ENCODE measurements at regions not wholly inside any gene's neighbourhood (a gene's known extent, or its start where the extent isn't known, plus 50 kb on each side); places are given as distances from the start of the nearest gene placed in this dataset.

DNA sequence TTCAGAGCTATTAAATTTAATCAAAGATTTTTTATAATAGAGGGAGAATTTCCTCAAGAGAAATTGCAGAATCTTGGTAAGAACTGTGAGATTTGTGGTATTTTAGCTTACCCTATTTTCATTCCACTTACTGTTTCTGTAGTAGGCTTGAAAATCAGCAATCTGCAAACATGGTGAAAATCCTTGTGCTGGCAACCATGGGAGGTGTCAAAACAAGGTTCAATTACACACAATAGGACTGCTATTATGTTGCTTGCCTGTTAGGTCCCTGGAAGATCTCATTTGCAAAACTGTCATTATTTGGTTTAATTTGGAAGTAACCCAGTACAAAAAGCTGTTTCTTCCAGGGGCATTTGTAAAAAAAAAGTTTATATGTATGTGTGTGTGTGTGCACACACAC is 662.8 kb upstream of the SLITRK6 start:
- Histone ChIP-seq H3K9me3 (ENCODE audit: control insufficient read depth, low read length) (no peaks in the 10 kb centered on the region), H3K27ac (ENCODE audit: low read depth, low read length) (no peak overlapping the region), H3K36me3 (ENCODE audit: control insufficient read depth, insufficient read depth, low read length) (no peaks in the 10 kb centered on the region), H3K27me3 (ENCODE audit: control insufficient read depth, insufficient read depth, low read length, poor library complexity, severe bottlenecking) (no peaks in the 10 kb centered on the region), H3K9ac (ENCODE audit: extremely low read depth, low read length, poor library complexity, severe bottlenecking) (no peak overlapping the region), H3K4me3 (ENCODE audit: low read length) (no peak overlapping the region), H3K4me1 (ENCODE audit: control insufficient read depth, insufficient read depth, low read length) (no peaks in the 10 kb centered on the region)
- no peak for DNase-seq
- Mint-ChIP-seq H3K4me1 (peaks cover 5% of the 10 kb centered on the region), H3K9me3 (no peaks in the 10 kb centered on the region), H3K36me3 (ENCODE audit: low read depth) (no peaks in the 10 kb centered on the region), H3K27ac (no peak overlapping the region), H3K27me3 (ENCODE audit: insufficient read depth) (no peaks in the 10 kb centered on the region), H3K4me3 (no peak overlapping the region)
- TF ChIP-seq, protein P1, sequence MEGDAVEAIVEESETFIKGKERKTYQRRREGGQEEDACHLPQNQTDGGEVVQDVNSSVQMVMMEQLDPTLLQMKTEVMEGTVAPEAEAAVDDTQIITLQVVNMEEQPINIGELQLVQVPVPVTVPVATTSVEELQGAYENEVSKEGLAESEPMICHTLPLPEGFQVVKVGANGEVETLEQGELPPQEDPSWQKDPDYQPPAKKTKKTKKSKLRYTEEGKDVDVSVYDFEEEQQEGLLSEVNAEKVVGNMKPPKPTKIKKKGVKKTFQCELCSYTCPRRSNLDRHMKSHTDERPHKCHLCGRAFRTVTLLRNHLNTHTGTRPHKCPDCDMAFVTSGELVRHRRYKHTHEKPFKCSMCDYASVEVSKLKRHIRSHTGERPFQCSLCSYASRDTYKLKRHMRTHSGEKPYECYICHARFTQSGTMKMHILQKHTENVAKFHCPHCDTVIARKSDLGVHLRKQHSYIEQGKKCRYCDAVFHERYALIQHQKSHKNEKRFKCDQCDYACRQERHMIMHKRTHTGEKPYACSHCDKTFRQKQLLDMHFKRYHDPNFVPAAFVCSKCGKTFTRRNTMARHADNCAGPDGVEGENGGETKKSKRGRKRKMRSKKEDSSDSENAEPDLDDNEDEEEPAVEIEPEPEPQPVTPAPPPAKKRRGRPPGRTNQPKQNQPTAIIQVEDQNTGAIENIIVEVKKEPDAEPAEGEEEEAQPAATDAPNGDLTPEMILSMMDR (conservative IDR thresholded peaks at IDR 0.05) = no peak

DNA sequence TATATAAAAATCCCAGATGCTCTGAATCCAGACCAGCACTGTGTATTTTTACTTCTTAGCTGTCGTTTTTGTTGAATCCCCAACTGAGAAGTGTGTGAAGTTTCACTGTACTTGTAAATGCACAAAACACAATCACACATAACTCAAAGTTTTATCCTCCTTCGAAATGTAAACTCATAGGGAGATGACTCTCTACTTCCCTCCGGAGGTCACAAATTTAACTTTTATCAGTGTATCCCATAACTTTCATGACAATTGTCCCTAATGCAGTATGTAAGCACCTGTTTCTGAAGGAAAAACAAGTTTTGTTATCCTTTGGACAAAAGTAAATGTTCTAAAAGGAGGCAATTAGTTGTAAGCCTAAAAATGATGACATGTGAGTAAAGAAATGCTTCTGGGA is 665.0 kb upstream of the SLITRK6 start:
- Histone ChIP-seq H3K4me1 (ENCODE audit: control insufficient read depth, insufficient read depth, low read length) (no peaks in the 10 kb centered on the region), H3K36me3 (ENCODE audit: control insufficient read depth, insufficient read depth, low read length) (no peaks in the 10 kb centered on the region), H3K9ac (ENCODE audit: extremely low read depth, low read length, poor library complexity, severe bottlenecking) (no peak overlapping the region), H3K9me3 (ENCODE audit: control insufficient read depth, low read length) (no peaks in the 10 kb centered on the region), H3K27ac (ENCODE audit: low read depth, low read length) (no peak overlapping the region), H3K27me3 (ENCODE audit: control insufficient read depth, insufficient read depth, low read length, poor library complexity, severe bottlenecking) (no peaks in the 10 kb centered on the region), H3K4me3 (ENCODE audit: low read length) (no peak overlapping the region)
- DNase-seq = no peak
- 67 to 88% methylated on average over 3 of the region's 3 CpGs for WGBS, 2 experiments (ENCODE audit: insufficient coverage in 1 of 2, insufficient read length in 1 of 2)
- Mint-ChIP-seq H3K36me3 (ENCODE audit: low read depth) (no peaks in the 10 kb centered on the region), H3K4me1 (peaks cover 5% of the 10 kb centered on the region), H3K27ac (no peak overlapping the region), H3K9me3 (peaks cover 6% of the 10 kb centered on the region), H3K27me3 (ENCODE audit: insufficient read depth) (no peaks in the 10 kb centered on the region), H3K4me3 (no peak overlapping the region)
- TF ChIP-seq, protein P1 (conservative IDR thresholded peaks at IDR 0.05) = peak; percentile 69

DNA sequence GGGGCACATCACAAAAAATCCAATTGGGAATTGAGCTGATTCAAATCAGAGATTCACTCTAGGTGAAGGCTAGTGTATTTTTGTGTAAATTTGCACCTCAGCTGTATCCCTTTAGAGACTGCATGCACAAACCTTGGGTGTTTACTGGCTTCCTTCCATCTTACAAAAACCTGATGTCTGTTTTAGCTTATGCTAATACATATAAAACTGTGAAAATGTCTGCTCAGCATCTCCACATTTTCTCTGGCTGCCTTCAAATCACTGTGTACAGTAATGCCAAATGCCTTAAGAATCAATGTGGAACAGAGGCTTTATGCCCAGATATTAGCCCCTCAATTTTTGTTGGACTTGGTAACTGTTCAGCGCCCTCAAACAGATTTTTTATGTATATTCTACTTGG is 675.8 kb upstream of the SLITRK6 start:
- Mint-ChIP-seq H3K27me3 (ENCODE audit: insufficient read depth) (no peaks in the 10 kb centered on the region), H3K4me3 (no peak overlapping the region), H3K27ac (no peak overlapping the region), H3K9me3 (no peaks in the 10 kb centered on the region), H3K4me1 (no peaks in the 10 kb centered on the region), H3K36me3 (ENCODE audit: low read depth) (no peaks in the 10 kb centered on the region)
- Histone ChIP-seq H3K27ac (ENCODE audit: low read depth, low read length) (no peak overlapping the region), H3K36me3 (ENCODE audit: control insufficient read depth, insufficient read depth, low read length) (no peaks in the 10 kb centered on the region), H3K9me3 (ENCODE audit: control insufficient read depth, low read length) (no peaks in the 10 kb centered on the region), H3K4me1 (ENCODE audit: control insufficient read depth, insufficient read depth, low read length) (no peaks in the 10 kb centered on the region), H3K27me3 (ENCODE audit: control insufficient read depth, insufficient read depth, low read length, poor library complexity, severe bottlenecking) (no peaks in the 10 kb centered on the region), H3K9ac (ENCODE audit: extremely low read depth, low read length, poor library complexity, severe bottlenecking) (no peak overlapping the region), H3K4me3 (ENCODE audit: low read length) (no peak overlapping the region)
- WGBS, 2 experiments (ENCODE audit: insufficient coverage in 1 of 2, insufficient read length in 1 of 2) = 80 to 100% methylated on average over 1 of the region's 1 CpG
- no peak for DNase-seq
- TF ChIP-seq, protein P1 (conservative IDR thresholded peaks at IDR 0.05) = no peak

Data from endodermal cell (in vitro differentiated cells).